SU-DHL-6 (cell line): ENCODE measurements at regions not wholly inside any gene's neighbourhood (a gene's known extent, or its start where the extent isn't known, plus 50 kb on each side); places are given as distances from the start of the nearest gene placed in this dataset.

ENCODE experiments used
- EZH2phosphoT487 ChIP-seq: fragments of 200-600 bp; sonication (generic), shearing (Covaris generic); conservative IDR thresholded peaks from 2 replicates; pipeline ENCODE4 v1.6.1; 2018; ENCODE audit warnings: mild to moderate bottlenecking, antibody characterized with exemption, low read length, moderate library complexity, mixed read lengths
- TF ChIP-seq, protein P1 (sequence below): fragments of 200-600 bp; sonication (generic); IDR thresholded peaks from one replicate; pipeline ENCODE4 v1.5.1; 2017; ENCODE audit warnings: antibody characterized with exemption, mild to moderate bottlenecking, low read length, moderate library complexity; ENCODE audit not compliant: insufficient read depth, poor library complexity, severe bottlenecking

DNA sequence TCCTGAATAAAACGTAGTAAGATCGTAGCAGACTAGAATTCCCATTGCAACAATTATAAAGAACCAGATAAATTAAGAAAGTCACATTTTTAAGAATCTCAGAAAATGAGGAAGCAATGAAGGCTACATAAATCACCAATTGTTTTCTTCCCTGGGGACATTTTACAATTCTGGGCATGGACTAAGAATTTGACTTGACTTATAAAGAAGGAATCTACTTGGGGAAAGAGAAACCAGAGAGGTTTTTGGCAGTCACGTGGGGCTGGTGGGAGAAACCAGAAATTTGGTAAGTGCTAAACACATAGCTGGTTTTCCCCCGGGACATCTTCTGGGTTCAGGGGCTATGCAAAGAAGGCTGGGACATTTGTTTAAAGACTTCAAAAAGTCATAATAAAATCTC is 109.8 kb upstream of the IL6 start:
- TF ChIP-seq, protein P1, sequence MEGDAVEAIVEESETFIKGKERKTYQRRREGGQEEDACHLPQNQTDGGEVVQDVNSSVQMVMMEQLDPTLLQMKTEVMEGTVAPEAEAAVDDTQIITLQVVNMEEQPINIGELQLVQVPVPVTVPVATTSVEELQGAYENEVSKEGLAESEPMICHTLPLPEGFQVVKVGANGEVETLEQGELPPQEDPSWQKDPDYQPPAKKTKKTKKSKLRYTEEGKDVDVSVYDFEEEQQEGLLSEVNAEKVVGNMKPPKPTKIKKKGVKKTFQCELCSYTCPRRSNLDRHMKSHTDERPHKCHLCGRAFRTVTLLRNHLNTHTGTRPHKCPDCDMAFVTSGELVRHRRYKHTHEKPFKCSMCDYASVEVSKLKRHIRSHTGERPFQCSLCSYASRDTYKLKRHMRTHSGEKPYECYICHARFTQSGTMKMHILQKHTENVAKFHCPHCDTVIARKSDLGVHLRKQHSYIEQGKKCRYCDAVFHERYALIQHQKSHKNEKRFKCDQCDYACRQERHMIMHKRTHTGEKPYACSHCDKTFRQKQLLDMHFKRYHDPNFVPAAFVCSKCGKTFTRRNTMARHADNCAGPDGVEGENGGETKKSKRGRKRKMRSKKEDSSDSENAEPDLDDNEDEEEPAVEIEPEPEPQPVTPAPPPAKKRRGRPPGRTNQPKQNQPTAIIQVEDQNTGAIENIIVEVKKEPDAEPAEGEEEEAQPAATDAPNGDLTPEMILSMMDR = no peak
- TF ChIP-seq EZH2phosphoT487 = no peak
